CD14-positive monocyte (primary cell): ENCODE measurements at regions not wholly inside any gene's neighbourhood (a gene's known extent, or its start where the extent isn't known, plus 50 kb on each side); places are given as distances from the start of the nearest gene placed in this dataset.
"Not testable (repeated sequence)": the region's sequence is repeated elsewhere in the genome, so short reads cannot be mapped to it uniquely, and the experiment has no call there.

ENCODE experiments used
- DNase-seq, 3 donors: peaks; one replicate each; pipeline ENCODE4 v3.0.0-alpha.2; 2011 to 2022
- H2AFZ ChIP-seq: 2 replicates; pipeline ENCODE4 v1.6.0; 2012; ENCODE audit warnings: mild to moderate bottlenecking, low read depth, low read length, inconsistent platforms; ENCODE audit not compliant: insufficient read depth, poor library complexity, severe bottlenecking
- H3K27ac ChIP-seq, 2 donors: 1 replicate in 1 of 2; 2 replicates in 1 of 2; pipeline ENCODE4 v1.5.1; 2012 to 2013; ENCODE audit warnings: low read length in 2 of 2, control low read depth in 1 of 2, inconsistent platforms in 1 of 2, low read depth in 1 of 2, mild to moderate bottlenecking in 1 of 2
- H3K27me3 ChIP-seq, 2 donors: one replicate each; pipeline versions ENCODE4 v1.6.0 to v1.6.1; 2011 to 2013; ENCODE audit warnings: low read length in 2 of 2; ENCODE audit not compliant: control insufficient read depth in 2 of 2, insufficient read depth in 2 of 2
- H3K36me3 ChIP-seq, 2 donors: replicated peaks in 1 of 2; 1 replicate in 1 of 2; 2 replicates in 1 of 2; pipeline versions ENCODE4 v1.5.1 to v1.6.1; 2012 to 2013; ENCODE audit warnings: low read length in 2 of 2, control low read depth in 1 of 2, inconsistent platforms in 1 of 2, mild to moderate bottlenecking in 1 of 2; ENCODE audit not compliant: insufficient read depth in 2 of 2, control insufficient read depth in 1 of 2
- H3K4me1 ChIP-seq, 2 donors: 1 replicate in 1 of 2; 2 replicates in 1 of 2; pipeline versions ENCODE4 v1.5.1 to v1.6.1; 2012 to 2013; ENCODE audit warnings: low read length in 2 of 2, control low read depth in 1 of 2, inconsistent platforms in 1 of 2, mild to moderate bottlenecking in 1 of 2, moderate library complexity in 1 of 2; ENCODE audit not compliant: insufficient read depth in 2 of 2, control insufficient read depth in 1 of 2
- H3K4me2 ChIP-seq: replicated peaks from 2 replicates; pipeline ENCODE3; 2012; ENCODE audit warnings: low read length, moderate library complexity, mild to moderate bottlenecking; ENCODE audit not compliant: poor library complexity, severe bottlenecking; ENCODE audit errors: extremely low read depth
- H3K4me3 ChIP-seq, 3 experiments: fragments of 200-600 bp in 1 of 3; sonication (generic) in 1 of 3; replicated peaks in 1 of 3; 1 replicate in 2 of 3; 2 replicates in 1 of 3; pipeline ENCODE4 v1.5.1; 2011 to 2013; ENCODE audit warnings: low read length in 3 of 3, mild to moderate bottlenecking in 3 of 3, control low read depth in 2 of 3, low read depth in 2 of 3, inconsistent platforms in 1 of 3, moderate library complexity in 1 of 3
- H3K79me2 ChIP-seq: 2 replicates; pipeline ENCODE4 v1.6.0; 2012; ENCODE audit warnings: mild to moderate bottlenecking, control low read depth, inconsistent platforms, low read length, moderate library complexity; ENCODE audit not compliant: insufficient read depth
- H3K9ac ChIP-seq: 2 replicates; pipeline ENCODE4 v1.6.0; 2017; ENCODE audit warnings: low read length, mild to moderate bottlenecking; ENCODE audit not compliant: insufficient read depth, poor library complexity, severe bottlenecking
- H3K9me3 ChIP-seq, 2 donors: replicated peaks in 1 of 2; 1 replicate in 1 of 2; 2 replicates in 1 of 2; pipeline versions ENCODE4 v1.5.1 to v1.6.1; 2012 to 2013; ENCODE audit warnings: low read length in 2 of 2, control low read depth in 1 of 2; ENCODE audit not compliant: control insufficient read depth in 1 of 2, insufficient read depth in 1 of 2
- H4K20me1 ChIP-seq: 2 replicates; pipeline ENCODE4 v1.6.0; 2012; ENCODE audit warnings: mild to moderate bottlenecking, low read length, control low read depth, moderate library complexity; ENCODE audit not compliant: insufficient read depth
- H3K27ac Mint-ChIP-seq, 7 donors: one replicate each; pipeline ENCODE4 v1.8.0; 2020; ENCODE audit warnings: mild to moderate bottlenecking in 7 of 7, mixed read lengths in 7 of 7, moderate library complexity in 6 of 7, inconsistent platforms in 2 of 7
- H3K27me3 Mint-ChIP-seq, 3 donors: one replicate each; pipeline ENCODE4 v1.8.0; 2021 to 2022; ENCODE audit warnings: low read depth in 3 of 3, mild to moderate bottlenecking in 3 of 3, mixed read lengths in 3 of 3, moderate library complexity in 3 of 3, inconsistent platforms in 1 of 3
- H3K36me3 Mint-ChIP-seq, 2 donors: one replicate each; pipeline ENCODE4 v1.8.0; 2020; ENCODE audit warnings: mixed read lengths in 2 of 2, inconsistent platforms in 1 of 2, mild to moderate bottlenecking in 1 of 2
- H3K4me1 Mint-ChIP-seq: one replicate; pipeline ENCODE4 v1.8.0; 2020; ENCODE audit warnings: mild to moderate bottlenecking, mixed read lengths
- H3K4me3 Mint-ChIP-seq, 2 donors: one replicate each; pipeline ENCODE4 v1.8.0; 2020; ENCODE audit warnings: mild to moderate bottlenecking in 2 of 2, mixed read lengths in 2 of 2, moderate library complexity in 1 of 2
- H3K9me3 Mint-ChIP-seq, 7 donors: one replicate each; pipeline ENCODE4 v1.8.0; 2020 to 2022; ENCODE audit warnings: mixed read lengths in 7 of 7, mild to moderate bottlenecking in 6 of 7, moderate library complexity in 6 of 7, inconsistent platforms in 2 of 7
- WGBS: methylation state at CpG from one replicate; pipeline ENCODE4 v1.1.5; 2013; ENCODE audit warnings: missing lambda C conversion rate; ENCODE audit not compliant: insufficient coverage; 5-methylcytosine and 5-hydroxymethylcytosine counted together
- intact Hi-C, 2 donors: fragments of 100-400 bp; cut with micrococcal nuclease; formaldehyde crosslinking; loops; one replicate each; pipeline versions ENCODE4 v1.15.0 to v1.15.1; 2023
- TF ChIP-seq, protein P1 (sequence below): fragments of 200-600 bp; IDR thresholded peaks from one replicate; pipeline ENCODE4 v1.8.0; 2022; ENCODE audit warnings: antibody characterized with exemption, mild to moderate bottlenecking

DNA sequence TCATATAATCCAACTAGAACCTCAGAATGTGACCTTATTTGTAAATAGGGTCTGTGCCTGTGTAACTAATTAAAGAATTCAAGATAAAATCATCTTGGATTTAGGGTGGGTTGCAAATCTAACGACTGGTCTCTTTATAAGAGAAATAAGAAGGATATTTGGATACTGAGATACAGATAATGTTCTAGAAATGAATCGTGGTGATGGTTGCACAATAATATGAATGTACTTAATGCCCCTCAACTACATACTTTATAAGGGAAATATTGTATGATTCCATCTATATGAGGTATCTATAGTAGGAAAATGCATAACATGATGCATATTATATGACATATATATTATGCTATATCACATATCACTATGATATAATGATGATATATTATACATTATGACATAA lies 265.7 kb downstream of the SEMA3D start:
- H2AFZ ChIP-seq, result no peak overlapping the region
- Mint-ChIP-seq H3K27me3 (no peaks in the 10 kb centered on the region), H3K36me3 (no peaks in the 10 kb centered on the region), H3K4me1 (no peaks in the 10 kb centered on the region), H3K9me3 (peaks cover 0 to 12% (median 5%) of the 10 kb centered on the region in 7 donors), H3K27ac (no peak overlapping the region), H3K4me3 (no peak overlapping the region)
- H3K4me2 ChIP-seq, result no peak overlapping the region
- no peak overlapping the region for H3K9ac ChIP-seq
- no peak for DNase-seq
- no peaks in the 10 kb centered on the region for H3K27me3 ChIP-seq
- H3K9me3 ChIP-seq, result peaks cover 11 to 19% of the 10 kb centered on the region in 2 donors
- TF ChIP-seq, protein P1, sequence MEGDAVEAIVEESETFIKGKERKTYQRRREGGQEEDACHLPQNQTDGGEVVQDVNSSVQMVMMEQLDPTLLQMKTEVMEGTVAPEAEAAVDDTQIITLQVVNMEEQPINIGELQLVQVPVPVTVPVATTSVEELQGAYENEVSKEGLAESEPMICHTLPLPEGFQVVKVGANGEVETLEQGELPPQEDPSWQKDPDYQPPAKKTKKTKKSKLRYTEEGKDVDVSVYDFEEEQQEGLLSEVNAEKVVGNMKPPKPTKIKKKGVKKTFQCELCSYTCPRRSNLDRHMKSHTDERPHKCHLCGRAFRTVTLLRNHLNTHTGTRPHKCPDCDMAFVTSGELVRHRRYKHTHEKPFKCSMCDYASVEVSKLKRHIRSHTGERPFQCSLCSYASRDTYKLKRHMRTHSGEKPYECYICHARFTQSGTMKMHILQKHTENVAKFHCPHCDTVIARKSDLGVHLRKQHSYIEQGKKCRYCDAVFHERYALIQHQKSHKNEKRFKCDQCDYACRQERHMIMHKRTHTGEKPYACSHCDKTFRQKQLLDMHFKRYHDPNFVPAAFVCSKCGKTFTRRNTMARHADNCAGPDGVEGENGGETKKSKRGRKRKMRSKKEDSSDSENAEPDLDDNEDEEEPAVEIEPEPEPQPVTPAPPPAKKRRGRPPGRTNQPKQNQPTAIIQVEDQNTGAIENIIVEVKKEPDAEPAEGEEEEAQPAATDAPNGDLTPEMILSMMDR, result no peak
- no peak overlapping the region for H3K27ac ChIP-seq
- H3K79me2 ChIP-seq, result no peaks in the 10 kb centered on the region
- H4K20me1 ChIP-seq, result no peaks in the 10 kb centered on the region
- no peaks in the 10 kb centered on the region for H3K4me1 ChIP-seq
- intact Hi-C loops, result no loop called here
- no CpG with 5 or more reads among the region's 2 CpGs for WGBS
- H3K4me3 ChIP-seq, result no peak overlapping the region
- H3K36me3 ChIP-seq, result no peaks in the 10 kb centered on the region

DNA sequence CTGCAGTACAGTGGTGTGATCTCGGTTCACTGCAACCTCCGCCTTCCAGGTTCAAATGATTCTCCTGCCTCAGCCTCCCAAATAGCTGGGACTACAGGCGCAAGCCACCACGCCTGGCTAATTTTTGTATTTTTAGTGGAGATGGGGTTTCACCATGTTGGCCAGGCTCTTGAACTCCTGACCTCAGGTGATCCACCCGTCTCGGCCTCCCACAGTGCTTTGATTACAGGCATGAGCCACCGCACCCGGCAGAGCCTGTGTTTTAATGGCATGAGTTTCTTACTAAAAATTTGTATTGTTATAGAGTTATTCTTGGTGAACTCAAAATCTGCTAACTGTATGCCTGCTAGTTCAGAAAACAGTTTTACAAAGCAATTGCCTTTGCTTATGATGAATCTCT lies 269.9 kb downstream of the SEMA3D start:
- H3K79me2 ChIP-seq, H2AFZ ChIP-seq, DNase-seq, H3K4me1 Mint-ChIP-seq, H3K9ac ChIP-seq, H3K27me3 ChIP-seq, H4K20me1 ChIP-seq, H3K4me2 ChIP-seq, H3K36me3 ChIP-seq, H3K36me3 Mint-ChIP-seq, H3K4me1 ChIP-seq, intact Hi-C loops, H3K27ac Mint-ChIP-seq, H3K4me3 ChIP-seq, H3K27ac ChIP-seq, H3K4me3 Mint-ChIP-seq, H3K27me3 Mint-ChIP-seq: not testable (repeated sequence)
- peaks cover 11 to 19% of the 10 kb centered on the region in 2 donors for H3K9me3 ChIP-seq
- 100% methylated on average over 3 of the region's 8 CpGs for WGBS
- peaks cover 0 to 12% (median 5%) of the 10 kb centered on the region in 7 donors for H3K9me3 Mint-ChIP-seq
